Astrocyte (in vitro differentiated cells and primary cell): ENCODE measurements at regions not wholly inside any gene's neighbourhood (a gene's known extent, or its start where the extent isn't known, plus 50 kb on each side); places are given as distances from the start of the nearest gene placed in this dataset.

ENCODE experiments used
- DNase-seq: peaks from one replicate; pipeline ENCODE4 v3.0.0-alpha.2; 2010; ENCODE audit warnings: low read depth
- FAIRE-seq: peaks from 2 replicates; lab custom pipeline; 2011; peaks lifted over from hg19 to GRCh38; lab: Jason Lieb, UNC
- H2AFZ ChIP-seq: 2 replicates; pipeline ENCODE4 v1.6.0; 2012; ENCODE audit warnings: low read depth, low read length, inconsistent platforms
- H3K27ac ChIP-seq: 2 replicates; pipeline ENCODE4 v1.5.1; 2011; ENCODE audit warnings: low read depth, low read length, inconsistent platforms
- H3K27me3 ChIP-seq: 2 replicates; pipeline ENCODE4 v1.6.0; 2011; ENCODE audit warnings: low read length, inconsistent platforms; ENCODE audit not compliant: insufficient read depth
- H3K36me3 ChIP-seq: 2 replicates; pipeline ENCODE4 v1.5.1; 2011; ENCODE audit warnings: low read length, inconsistent platforms; ENCODE audit not compliant: insufficient read depth
- H3K4me1 ChIP-seq: 2 replicates; pipeline ENCODE4 v1.5.1; 2011; ENCODE audit warnings: low read length, inconsistent platforms; ENCODE audit not compliant: insufficient read depth
- H3K4me2 ChIP-seq: 2 replicates; pipeline ENCODE4 v1.6.0; 2012; ENCODE audit warnings: low read length, inconsistent platforms
- H3K4me3 ChIP-seq: 2 replicates; pipeline ENCODE4 v1.5.1; 2011; ENCODE audit warnings: low read depth, mild to moderate bottlenecking, low read length, inconsistent platforms; ENCODE audit not compliant: insufficient read depth
- H3K79me2 ChIP-seq: 2 replicates; pipeline ENCODE4 v1.6.0; 2012; ENCODE audit warnings: mild to moderate bottlenecking, low read length, inconsistent platforms; ENCODE audit not compliant: insufficient read depth
- H3K9ac ChIP-seq: 2 replicates; pipeline ENCODE4 v1.6.0; 2012; ENCODE audit warnings: mild to moderate bottlenecking, low read length, inconsistent platforms
- H3K9me3 ChIP-seq: 2 replicates; pipeline ENCODE4 v1.5.1; 2012; ENCODE audit warnings: low read depth, mild to moderate bottlenecking, low read length, inconsistent platforms; ENCODE audit not compliant: insufficient read depth
- H4K20me1 ChIP-seq: 2 replicates; pipeline ENCODE4 v1.6.0; 2012; ENCODE audit warnings: low read length, inconsistent platforms; ENCODE audit not compliant: insufficient read depth
- H3K27ac Mint-ChIP-seq: one replicate; pipeline ENCODE4 v1.8.0; 2021; ENCODE audit warnings: mild to moderate bottlenecking, mixed read lengths; ENCODE audit not compliant: unreplicated experiment
- H3K27me3 Mint-ChIP-seq: one replicate; pipeline ENCODE4 v1.8.0; 2021; ENCODE audit warnings: low read depth, mixed read lengths; ENCODE audit not compliant: unreplicated experiment
- H3K36me3 Mint-ChIP-seq: one replicate; pipeline ENCODE4 v1.8.0; 2021; ENCODE audit warnings: low read depth, mixed read lengths; ENCODE audit not compliant: unreplicated experiment
- H3K4me1 Mint-ChIP-seq: one replicate; pipeline ENCODE4 v1.8.0; 2021; ENCODE audit warnings: low read depth, mixed read lengths; ENCODE audit not compliant: unreplicated experiment
- H3K4me3 Mint-ChIP-seq: one replicate; pipeline ENCODE4 v1.8.0; 2021; ENCODE audit warnings: mild to moderate bottlenecking, moderate library complexity, mixed read lengths; ENCODE audit not compliant: unreplicated experiment
- H3K9me3 Mint-ChIP-seq: one replicate; pipeline ENCODE4 v1.8.0; 2021; ENCODE audit warnings: mild to moderate bottlenecking, mixed read lengths; ENCODE audit not compliant: unreplicated experiment
- EZH2 ChIP-seq: IDR thresholded peaks from 2 replicates; pipeline ENCODE4 v1.6.1; 2012; ENCODE audit warnings: mild to moderate bottlenecking, low read length, inconsistent platforms; ENCODE audit not compliant: insufficient read depth
- TF ChIP-seq, protein P1 (sequence below): IDR thresholded peaks from 2 replicates; pipeline ENCODE4 v1.5.1; 2011; ENCODE audit warnings: low read depth, mild to moderate bottlenecking, inconsistent platforms, low read length, moderate library complexity; ENCODE audit not compliant: insufficient read depth

DNA sequence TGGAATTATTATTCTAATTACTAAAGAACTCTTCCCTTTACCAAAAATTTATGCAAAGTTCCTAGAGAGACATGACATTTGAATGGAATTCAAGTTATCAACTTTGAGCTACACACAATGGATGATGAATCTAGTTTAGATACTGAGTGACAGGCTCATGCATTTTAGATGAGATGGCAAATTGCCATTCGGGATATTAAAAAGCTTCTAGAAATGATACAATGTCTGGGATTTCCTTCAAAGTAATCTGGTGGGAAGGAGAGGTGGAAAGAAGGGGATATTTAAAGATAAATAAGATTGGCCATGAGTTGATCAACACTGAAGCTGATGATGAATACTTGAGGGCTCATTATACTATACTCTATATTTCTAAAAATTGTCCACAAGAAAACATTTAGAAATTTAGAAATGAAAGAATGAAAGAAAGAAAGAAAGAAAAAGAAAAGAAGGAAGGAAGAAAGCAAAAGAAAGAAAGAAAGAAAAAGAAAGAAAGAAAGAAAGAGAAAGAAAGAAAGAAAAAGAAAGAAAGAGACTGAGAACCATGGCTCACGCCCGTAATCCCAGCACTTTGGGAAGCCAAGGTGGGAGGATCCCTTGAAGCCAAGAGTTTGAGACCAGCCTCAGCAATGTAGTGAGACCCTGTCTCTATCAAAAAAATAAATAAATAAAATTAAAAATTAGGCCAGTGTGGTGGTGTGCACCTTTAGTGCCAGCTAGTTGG, 62.6 kb upstream of the NEDD4L start:
- no peak overlapping the region for H2AFZ ChIP-seq
- no peaks in the 10 kb centered on the region for H3K9me3 ChIP-seq
- TF ChIP-seq, protein P1, sequence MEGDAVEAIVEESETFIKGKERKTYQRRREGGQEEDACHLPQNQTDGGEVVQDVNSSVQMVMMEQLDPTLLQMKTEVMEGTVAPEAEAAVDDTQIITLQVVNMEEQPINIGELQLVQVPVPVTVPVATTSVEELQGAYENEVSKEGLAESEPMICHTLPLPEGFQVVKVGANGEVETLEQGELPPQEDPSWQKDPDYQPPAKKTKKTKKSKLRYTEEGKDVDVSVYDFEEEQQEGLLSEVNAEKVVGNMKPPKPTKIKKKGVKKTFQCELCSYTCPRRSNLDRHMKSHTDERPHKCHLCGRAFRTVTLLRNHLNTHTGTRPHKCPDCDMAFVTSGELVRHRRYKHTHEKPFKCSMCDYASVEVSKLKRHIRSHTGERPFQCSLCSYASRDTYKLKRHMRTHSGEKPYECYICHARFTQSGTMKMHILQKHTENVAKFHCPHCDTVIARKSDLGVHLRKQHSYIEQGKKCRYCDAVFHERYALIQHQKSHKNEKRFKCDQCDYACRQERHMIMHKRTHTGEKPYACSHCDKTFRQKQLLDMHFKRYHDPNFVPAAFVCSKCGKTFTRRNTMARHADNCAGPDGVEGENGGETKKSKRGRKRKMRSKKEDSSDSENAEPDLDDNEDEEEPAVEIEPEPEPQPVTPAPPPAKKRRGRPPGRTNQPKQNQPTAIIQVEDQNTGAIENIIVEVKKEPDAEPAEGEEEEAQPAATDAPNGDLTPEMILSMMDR = no peak
- no peak for TF ChIP-seq EZH2
- peaks cover 10% of the 10 kb centered on the region for H3K27me3 Mint-ChIP-seq
- FAIRE-seq (no peak), DNase-seq (no peak)
- H3K27me3 ChIP-seq = peaks cover 7% of the 10 kb centered on the region
- H3K36me3 ChIP-seq = no peaks in the 10 kb centered on the region
- no peak overlapping the region for H3K4me3 ChIP-seq
- H4K20me1 ChIP-seq = no peaks in the 10 kb centered on the region
- H3K9me3 Mint-ChIP-seq = no peaks in the 10 kb centered on the region
- H3K4me2 ChIP-seq = no peak overlapping the region
- no peak overlapping the region for H3K9ac ChIP-seq
- no peak overlapping the region for H3K4me3 Mint-ChIP-seq
- H3K4me1 ChIP-seq = no peaks in the 10 kb centered on the region
- H3K36me3 Mint-ChIP-seq = no peaks in the 10 kb centered on the region
- H3K4me1 Mint-ChIP-seq = peaks cover 6% of the 10 kb centered on the region
- no peaks in the 10 kb centered on the region for H3K79me2 ChIP-seq
- no peak overlapping the region for H3K27ac Mint-ChIP-seq
- H3K27ac ChIP-seq = no peak overlapping the region

DNA sequence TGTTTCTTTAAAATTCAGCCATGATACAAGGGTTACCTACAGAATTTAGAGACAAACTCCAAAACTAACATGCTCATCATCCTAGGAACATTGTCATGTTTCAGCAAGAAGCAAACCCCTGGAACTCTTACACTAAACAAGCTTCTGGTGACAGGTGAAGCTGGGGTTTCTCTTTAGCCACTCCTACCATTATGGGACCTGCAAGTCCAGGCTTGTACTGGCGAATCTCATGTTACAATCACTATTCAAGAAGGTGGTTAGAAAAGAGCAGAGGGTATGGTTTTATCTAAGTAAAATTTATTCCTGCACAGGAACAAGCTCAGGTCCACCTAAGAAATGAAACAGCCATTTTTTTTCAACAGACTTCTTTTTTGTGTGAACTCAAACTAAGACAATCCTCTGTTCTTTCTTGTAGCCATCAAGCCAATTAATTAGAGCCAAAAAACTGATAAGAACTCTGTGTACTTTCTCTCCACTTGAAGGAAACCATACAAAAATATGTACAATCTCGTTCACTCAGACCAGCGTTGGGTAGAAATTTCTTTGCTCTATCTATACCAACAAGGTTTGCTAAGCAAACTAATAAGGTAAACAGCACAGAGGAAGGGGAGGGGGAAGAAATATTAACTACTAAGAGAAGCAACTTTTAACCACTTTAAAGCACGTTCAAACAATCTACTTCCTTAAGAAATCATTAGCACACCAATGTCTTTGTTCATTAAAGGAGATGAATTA, 63.3 kb upstream of the NEDD4L start:
- H3K9ac ChIP-seq = no peak overlapping the region
- no peaks in the 10 kb centered on the region for H3K79me2 ChIP-seq
- Mint-ChIP-seq H3K27ac (no peak overlapping the region), H3K4me3 (no peak overlapping the region), H3K36me3 (no peaks in the 10 kb centered on the region), H3K9me3 (no peaks in the 10 kb centered on the region), H3K4me1 (peaks cover 10% of the 10 kb centered on the region), H3K27me3 (peaks cover 10% of the 10 kb centered on the region)
- no peaks in the 10 kb centered on the region for H4K20me1 ChIP-seq
- H3K9me3 ChIP-seq = no peaks in the 10 kb centered on the region
- no peak overlapping the region for H3K4me2 ChIP-seq
- no peaks in the 10 kb centered on the region for H3K36me3 ChIP-seq
- FAIRE-seq (no peak), DNase-seq (no peak)
- H3K4me3 ChIP-seq = no peak overlapping the region
- no peak overlapping the region for H3K27ac ChIP-seq
- no peaks in the 10 kb centered on the region for H3K4me1 ChIP-seq
- TF ChIP-seq EZH2 = no peak
- TF ChIP-seq, protein P1 = no peak
- H3K27me3 ChIP-seq = peaks cover 7% of the 10 kb centered on the region
- H2AFZ ChIP-seq = no peak overlapping the region
